Ovary (tissue), 3 donors: ENCODE measurements at regions not wholly inside any gene's neighbourhood (a gene's known extent, or its start where the extent isn't known, plus 50 kb on each side); places are given as distances from the start of the nearest gene placed in this dataset.

ENCODE experiments used
- CTCF ChIP-seq, 3 donors: fragments of 450-650 bp in 2 of 3; fragments of 200-600 bp in 1 of 3; IDR thresholded peaks; one replicate each; pipeline versions ENCODE4 v1.5.1 to v1.8.0; 2016 to 2022; ENCODE audit warnings: antibody characterized with exemption in 3 of 3, mild to moderate bottlenecking in 1 of 3
- POLR2A ChIP-seq: fragments of 450-650 bp; IDR thresholded peaks from one replicate; pipeline ENCODE4 v1.6.1; 2017; ENCODE audit warnings: antibody characterized with exemption, mild to moderate bottlenecking, moderate library complexity
- donor health status: DM: no; HTN: no; CAD: no.

DNA sequence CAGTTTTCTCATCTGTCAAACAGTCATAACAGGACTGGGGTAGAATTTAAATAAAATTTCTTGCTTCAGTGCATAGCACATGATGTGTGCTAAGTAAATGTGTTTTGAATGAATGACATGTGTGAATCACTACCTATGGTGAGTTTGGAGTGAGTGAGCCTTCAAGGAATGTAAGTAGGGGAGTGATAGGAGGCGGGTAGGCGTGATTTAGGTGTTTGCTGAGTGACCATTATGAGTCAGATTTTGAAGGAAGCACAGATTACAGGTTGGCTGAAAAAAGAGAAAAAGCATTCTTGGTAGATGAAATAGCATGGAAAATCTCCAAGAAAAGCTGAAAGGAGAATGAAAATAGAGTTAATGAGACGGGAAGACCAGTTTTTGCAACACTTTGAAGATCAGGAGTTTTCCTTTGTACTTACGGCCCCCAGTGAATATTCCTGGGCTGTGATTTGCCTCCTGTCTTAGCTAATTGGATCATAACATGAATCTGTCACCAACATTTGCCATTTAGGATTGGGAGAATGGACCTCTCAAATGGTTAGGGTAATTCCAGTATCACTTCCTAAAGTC, 136.9 kb upstream of the GATA6 start:
- no peak for TF ChIP-seq CTCF (IDR thresholded peaks at IDR 0.05)
- TF ChIP-seq POLR2A = no peak
